ENCODE measurements at regions not wholly inside any gene's neighbourhood (a gene's known extent, or its start where the extent isn't known, plus 50 kb on each side); places are given as distances from the start of the nearest gene placed in this dataset.

DNA sequence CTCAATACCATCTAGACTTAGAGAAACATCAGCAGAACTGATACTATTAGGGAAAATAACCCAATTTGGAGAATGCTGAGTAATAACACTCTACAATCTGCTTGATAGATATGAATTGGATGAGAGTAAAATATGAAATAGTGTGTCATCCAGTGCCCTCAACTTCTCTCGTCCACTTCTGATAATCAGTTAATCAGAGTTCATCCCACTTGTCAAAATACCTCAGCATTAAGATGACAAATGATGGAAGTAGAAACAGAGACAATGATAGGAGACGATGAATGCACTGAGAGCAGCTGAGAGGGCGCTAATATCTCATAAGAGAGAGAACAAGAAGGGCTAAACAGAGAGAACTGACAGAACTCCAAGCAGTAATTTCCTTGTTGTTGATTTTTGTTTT is 699.6 kb downstream of the EPHA7 start:
- DNase-seq (ENCODE audit: low spot score), result no peak

DNA sequence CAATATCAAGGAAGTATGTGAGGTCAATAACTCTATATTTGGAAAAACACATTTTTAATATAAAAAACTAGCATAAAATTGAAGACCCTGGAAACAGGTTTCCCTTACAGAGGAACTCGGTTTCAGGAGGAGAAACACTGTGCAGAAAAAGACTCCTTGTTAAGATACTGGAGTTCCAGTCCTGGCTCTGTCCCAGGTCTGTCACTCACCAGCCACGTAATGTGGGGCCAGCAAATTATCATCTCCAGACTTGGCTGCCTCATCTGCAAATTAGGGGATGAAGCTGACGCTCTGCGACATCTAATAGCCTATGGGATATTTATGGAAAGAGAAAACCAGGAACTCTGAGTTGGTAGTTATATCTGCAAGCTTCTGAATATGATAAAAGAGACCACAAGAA is 702.7 kb downstream of the EPHA7 start:
- no peak for DNase-seq (ENCODE audit: low spot score)

DNA sequence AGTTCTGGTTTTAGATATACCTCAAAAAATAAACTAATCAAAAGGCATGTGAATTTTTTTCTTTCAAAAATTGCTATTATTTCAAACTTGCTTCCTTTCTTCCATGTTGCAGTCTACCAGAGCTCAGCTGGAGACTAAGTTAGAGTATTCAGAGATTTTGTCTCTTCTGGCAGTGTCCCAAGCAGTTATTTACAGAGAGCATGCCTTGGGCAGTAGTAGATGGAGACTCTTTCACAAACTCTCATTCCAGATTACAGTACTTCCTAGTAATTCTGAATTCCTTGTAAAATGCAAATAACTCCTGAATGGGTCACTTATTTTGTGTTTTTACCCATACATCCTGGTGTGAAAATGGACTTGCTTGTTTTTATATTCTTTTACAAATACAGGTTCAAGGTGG is 703.4 kb downstream of the EPHA7 start:
- DNase-seq (ENCODE audit: low spot score), result no peak

DNA sequence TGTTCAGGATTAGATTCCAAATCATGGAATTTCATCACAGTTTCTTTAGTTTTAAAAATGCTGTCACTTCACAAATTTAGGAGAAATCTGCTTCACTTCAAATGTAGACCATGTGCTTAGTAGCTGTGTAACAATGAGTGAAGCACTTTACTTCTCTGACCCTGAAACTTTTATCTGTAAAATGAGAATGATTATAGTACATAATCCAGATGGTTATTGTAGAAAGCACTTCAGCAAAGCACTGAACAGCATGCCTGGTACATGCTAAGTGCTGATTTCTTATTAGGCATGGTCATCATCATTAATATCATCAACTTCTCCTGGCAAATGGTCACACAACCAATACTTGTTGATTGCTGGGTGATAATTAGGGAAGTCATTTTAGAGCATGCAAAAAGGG is 705.0 kb downstream of the EPHA7 start:
- DNase-seq (ENCODE audit: low spot score), result no peak

DNA sequence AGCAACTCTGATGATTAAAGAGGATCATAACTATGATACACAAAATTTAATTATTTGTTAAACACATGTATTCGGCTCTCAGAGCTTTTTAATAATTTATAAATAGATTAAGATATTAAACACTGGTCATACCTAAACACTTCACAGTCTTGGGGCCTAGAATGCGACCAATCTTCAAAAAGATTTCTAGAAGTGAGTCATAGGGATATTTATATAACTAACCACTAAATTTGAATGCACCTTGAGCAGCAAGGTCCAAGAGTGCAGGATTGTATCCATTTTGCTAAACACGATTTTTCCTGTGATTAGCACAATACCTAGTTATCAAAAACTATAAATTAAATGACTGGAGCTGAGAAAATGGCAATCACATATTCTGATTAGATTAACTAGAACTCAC is 709.3 kb downstream of the EPHA7 start:
- peak; percentile 48 for DNase-seq (ENCODE audit: low spot score)

DNA sequence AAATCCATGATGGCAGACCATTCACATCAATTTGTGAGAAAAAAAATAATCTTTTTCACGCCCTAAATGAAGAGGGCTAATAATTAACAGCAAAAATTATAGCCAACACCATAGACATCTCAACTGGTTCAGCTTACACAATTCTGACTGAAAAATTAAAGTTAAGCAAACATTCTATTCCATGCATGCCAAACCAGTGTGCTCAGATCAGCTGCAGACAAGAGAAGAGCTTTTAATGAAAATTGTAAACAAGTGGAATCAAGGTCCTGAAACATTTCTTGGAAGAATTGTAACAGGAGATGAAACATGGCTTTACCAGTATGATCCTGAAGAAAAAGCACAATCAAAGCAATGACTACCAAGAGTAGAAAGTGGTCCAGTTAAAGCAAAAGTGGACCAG is 710.4 kb downstream of the EPHA7 start:
- DNase-seq (ENCODE audit: low spot score), result no peak

DNA sequence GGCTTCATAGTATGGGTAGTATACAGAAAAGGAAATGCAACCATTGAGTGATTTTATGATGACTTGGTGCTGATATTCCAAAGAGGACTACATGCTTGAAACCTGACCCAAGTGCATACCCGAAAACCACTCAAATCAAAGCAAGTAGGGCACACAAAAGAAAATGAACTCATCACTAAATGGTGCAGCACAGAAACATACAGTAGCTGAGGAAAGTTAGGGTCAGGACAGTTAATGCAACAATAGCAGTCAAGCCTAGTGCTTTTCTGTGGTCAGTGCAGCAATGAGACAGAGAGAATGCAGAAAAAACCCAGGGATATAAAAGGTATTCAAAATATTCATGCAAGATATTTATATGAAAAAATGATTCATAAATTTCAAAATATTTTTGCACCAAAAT is 711.1 kb downstream of the EPHA7 start:
- no peak for DNase-seq (ENCODE audit: low spot score)

DNA sequence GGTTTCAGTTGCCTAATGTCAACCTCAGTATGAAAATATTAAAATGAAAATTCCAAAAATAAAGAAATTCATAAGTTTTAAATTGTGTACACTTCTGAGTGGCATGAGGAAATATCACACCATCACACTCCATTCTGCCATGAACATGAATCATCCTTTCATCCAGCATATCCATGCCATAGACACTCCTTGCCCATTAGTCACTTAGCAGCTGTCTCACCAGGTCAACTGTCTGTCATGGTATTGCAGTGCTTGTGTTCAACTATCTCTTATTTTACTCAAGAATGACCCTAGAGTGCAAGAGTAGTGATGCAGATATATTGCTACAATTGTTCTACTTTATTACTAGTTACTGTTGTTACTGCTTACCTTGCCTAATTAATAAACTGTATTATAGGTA is 712.4 kb downstream of the EPHA7 start:
- DNase-seq (ENCODE audit: low spot score), result no peak

DNA sequence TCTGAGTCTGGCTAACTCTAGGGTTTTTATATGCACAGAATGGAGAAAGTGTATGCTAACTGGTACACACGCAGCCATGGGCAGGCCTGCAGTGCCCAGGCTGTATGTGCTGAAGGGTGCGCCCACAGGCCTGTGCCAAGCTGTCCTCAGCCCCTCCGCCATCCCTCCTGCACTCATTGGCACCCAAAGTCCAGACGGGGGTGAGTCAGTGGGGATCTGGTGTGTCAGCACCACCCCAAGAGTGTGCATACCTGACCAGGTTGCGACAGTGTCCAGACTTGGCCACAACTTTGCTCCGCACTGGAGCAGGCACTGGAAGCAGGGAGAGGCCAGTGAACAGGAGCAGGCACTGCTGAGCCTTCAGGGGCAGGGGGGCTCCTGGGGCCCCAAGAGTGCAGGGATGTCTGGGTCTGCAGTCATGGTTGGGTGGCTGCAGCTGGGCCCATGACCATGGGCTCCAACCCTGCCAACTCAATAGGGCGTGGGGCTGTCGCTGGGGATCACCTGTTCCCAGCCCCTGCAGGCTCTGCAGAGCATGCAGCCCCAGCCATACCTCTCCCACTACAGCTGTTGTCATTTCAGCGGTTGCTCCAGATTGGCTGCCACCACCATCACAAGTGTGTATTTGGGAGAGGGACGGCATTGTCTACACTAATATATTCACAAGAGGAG is 717.8 kb downstream of the EPHA7 start:
- peak; percentile 27 for DNase-seq (ENCODE audit: low spot score)

DNA sequence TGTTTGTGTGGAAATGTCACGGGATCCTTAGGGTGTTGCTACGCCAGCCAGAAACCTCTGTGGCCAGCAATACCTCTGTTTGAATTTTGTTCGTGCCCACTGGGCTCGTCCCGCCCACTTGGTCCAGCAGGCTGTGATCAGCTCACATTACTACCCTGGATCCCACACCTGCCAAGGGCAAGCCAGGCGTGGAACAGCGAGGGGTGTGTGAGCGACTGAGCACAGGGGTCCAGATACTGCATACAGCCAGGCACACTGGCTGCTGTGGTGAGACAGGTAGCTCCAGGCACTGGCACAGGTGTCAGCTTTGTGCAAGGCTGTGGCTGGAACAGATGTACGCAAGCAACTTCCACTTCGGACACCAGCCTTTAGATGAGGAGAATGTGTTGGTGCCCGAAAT is 718.9 kb downstream of the EPHA7 start:
- no peak for DNase-seq (ENCODE audit: low spot score)

DNA sequence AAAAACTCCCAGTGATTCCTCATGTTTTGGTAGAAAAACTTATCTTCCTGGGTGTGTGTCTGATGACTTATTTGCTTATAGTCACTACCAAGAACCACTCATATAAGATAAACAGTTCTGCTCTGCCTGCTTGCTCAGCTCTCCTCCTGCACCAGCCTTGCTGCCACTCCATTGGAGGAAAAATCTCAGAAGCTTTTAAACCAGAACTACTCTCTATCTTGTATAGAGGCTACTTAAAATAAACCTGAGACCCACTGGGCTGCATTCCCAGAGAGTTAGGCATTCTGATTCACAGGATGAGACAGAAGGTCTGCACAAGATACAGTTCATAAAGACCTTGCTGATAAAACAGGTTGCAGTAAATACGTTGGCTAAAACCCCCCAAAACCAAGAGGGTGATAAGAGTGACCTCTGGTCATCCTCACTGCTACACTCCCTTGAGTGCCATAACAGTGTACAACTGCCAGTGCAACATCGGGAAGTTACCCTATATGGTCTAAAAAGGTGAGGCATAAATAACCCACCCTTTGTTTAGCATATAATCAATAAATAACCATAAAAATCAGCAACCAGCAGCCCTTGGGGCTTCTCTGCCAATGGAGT is 728.3 kb downstream of the EPHA7 start:
- DNase-seq (ENCODE audit: low spot score), result no peak

DNA sequence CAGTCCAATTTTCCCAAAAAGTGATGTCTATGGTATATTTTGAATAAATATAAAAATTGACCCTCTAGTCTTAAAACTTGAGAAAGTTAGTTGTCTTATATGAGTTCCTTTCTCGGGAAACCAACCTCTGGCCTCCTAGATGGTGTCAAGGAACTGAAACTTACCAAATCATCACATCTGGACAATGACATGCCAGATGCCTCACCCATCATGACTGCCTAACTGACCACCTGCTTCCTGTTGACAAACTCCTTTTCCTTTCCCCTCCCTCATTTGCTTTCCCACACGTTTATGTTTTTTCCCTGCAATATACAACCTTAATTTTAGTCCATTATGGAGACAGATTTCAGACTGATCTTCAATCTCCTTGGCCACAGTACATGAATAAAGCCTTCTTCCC is 731.0 kb downstream of the EPHA7 start:
- DNase-seq (ENCODE audit: low spot score), result peak; percentile 87

DNA sequence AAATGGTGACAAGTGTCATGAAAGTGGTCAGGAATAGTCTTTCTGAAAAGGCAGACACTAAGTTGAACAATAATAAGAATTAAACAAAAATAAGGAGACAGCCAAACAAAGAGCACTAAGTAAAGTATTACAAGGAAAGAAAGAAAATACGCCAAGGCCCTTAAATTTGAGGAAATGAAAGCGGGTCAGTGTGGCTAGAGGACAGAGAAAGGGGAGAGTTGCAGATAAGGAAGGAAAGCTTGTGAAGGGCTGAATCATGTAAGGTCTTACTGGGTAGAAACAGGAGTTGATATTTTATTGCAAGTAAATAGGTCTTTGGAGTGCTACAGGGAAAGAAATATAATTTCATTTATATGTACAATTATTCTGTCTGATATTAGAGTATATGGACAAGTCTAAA is 732.1 kb downstream of the EPHA7 start:
- peak; percentile 74 for DNase-seq (ENCODE audit: low spot score)

DNA sequence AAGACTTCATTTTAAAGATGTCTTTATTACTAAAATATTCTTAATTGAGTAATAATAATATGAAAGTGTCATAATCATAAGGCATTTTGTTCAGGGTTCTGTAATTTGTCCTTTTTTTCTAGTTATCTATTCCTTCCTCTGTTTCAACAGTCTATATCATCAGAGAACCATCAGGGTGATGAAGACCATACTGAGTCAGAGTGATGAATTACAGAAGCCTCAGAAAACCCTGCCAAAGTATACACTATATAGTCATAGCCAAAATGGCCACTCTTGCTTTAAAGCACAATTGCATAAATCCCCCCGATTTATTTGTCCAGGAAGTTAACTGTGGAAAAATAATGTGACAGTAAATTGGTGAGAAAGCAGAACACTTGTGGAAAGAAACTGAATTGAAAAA is 735.0 kb downstream of the EPHA7 start:
- DNase-seq (ENCODE audit: low spot score), result no peak

DNA sequence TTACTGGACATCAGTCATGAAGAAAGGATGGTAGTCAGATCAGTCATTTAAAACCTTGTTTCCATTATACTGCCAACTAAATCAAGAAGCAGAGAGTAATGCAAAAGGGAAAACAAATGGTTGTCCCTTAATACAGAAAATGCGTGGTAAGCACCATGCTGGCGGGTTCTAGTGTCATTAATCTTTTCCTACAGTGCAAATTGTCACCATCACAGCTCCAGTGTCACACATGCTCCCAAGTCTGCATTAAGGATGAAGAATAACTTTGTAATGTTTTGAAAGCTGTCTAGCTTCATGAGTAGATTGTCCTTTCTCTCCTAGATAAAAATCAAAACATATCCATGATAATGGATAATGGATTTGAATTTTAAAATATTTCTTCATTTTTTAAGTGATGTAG is 735.6 kb downstream of the EPHA7 start:
- DNase-seq (ENCODE audit: low spot score), result no peak

DNA sequence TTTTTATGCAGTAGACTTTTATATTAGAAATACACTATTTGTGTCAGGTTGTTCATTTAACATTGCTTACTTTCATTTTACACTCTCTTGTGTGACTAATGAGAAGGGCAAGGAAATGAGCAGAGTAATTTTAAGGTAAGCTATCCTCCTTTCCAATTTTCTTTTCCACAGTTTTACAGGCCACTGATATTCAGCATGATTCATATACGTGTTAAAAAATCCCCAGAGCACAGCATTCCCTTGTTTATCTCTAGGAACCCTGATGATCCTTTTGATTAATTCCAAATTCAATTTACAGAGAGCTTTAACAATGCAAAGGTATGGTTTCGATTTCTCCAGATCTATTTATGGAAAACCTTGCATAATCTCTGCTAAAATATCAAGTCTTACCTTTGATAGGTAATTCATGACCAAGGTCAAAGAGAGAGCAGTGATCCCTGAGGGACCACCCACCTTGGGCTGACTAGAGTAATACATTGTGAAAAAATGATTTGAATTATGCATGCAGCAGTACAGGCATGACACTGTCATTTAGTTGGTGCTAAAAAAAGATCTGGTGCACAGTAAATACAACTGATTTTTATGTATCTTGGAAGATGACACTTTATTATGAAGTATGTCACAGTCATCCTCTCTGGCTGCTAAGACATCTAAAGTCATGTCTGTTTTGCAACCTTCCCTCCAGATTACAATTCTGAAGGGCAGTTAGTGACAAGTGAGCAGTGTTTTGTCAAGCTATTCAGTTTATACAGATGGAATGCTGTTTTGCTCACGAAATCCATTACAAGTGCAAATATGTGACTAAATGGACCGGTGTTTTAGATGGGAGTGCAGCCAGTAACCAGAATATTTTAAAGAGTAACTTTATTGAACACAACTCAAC is 736.6 kb downstream of the EPHA7 start:
- no peak for DNase-seq (ENCODE audit: low spot score)

DNA sequence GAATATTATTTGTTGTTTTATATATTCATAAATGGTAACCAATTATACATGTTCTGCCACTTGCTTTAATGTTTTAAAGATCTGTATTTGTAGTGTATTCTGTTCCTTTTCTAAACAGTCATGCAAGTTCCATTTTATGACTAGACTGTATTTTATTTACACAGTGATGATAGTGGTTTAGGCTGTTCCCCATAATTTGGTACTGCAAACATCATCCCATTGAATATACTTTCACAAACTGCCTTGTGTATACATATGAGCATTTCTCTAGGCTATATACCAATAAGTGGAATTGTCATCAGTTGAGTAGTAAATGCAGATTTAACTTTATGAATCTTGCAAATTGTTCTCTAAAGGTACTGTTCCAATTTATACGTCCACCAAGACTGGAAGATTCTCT is 738.0 kb downstream of the EPHA7 start:
- no peak for DNase-seq (ENCODE audit: low spot score)

DNA sequence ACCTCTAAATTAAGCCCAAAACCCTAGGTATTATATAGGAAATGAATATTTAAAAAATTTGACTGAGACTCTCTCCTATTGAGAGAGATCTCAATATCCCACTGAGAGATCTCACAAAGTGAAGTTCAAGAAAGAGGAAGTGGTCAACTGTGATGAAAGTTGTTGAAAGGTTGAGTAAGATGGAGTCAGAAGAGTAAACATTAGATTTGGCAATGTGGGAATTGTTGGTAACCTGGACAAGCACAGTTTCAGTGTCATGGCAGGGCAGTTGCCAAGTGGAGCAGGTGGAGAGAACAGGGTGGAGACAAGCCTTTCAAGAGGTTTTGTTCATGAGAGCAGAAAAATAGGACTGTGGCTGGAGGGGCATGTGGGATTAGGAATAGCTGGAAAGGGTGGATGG is 747.9 kb downstream of the EPHA7 start:
- DNase-seq (ENCODE audit: low spot score), result peak; percentile 19

DNA sequence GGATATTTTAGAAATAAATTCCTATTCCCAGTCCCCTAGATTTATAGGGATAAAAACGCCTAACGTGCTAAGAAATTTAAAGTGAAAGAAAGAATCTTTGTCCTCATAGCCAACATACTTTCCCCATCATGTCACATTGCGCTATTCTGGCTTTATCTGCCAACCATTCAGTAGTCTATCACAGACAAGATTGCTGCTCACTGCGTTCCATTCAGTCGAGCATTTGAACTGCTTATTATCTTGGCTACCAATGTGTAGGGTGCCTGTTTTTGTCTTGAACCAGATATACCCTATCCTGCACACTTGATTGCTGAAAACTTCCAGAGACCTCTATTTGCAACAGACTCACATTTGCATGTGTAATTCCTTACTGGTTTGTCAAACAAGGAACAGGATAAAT is 751.5 kb downstream of the EPHA7 start:
- no peak for DNase-seq (ENCODE audit: low spot score)

DNA sequence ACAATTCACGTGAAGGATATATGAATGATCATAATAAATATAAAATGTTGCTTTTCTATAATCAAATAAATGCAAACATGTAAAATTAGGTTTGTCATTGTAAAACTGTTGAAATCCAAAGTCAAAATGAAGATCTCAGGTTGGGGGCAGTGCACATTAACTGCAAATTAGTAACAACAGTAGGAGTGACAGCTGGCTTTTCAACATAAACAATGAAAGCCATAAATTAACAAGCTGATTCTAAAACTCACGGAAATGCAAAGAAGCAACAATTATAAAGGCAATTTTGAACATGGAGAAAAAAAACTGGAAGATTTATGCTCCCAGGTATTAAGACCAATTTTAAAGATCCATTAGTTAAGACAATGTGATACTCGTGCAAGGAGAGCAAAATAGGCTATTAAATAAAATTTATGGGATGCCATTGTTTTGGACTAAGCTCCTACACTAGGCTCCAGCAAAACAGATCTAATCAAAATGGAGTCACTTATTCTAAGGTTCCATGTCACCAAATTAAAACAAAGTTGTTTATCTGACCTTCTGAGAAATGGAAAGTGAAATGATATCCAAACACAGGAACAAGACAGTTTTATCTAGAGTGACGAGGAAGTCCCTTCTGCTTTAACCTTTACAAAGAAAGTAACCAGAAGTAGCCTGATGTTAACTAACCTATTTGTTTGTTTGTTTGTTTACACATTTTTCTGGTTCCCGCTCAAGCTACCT is 770.8 kb downstream of the EPHA7 start:
- DNase-seq (ENCODE audit: low spot score), result no peak

DNA sequence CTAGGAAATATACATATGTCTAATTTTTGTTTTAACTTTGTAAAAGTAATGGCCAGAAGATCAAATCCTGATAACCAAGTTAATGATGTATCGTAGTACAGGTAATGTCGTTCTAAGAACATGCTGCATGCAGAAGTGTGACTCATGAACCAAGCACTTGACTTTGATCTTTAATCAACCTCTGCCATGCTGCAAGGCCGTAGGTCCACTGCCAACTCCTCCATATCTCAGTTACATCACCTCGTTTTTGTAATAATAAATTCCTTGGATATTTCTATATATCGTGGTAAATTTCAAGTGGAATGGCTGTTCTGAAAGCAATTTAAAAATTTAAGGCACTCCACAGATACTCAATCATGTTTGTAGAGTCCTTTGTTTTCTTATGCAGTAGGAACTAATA is 771.7 kb downstream of the EPHA7 start:
- DNase-seq (ENCODE audit: low spot score), result no peak

DNA sequence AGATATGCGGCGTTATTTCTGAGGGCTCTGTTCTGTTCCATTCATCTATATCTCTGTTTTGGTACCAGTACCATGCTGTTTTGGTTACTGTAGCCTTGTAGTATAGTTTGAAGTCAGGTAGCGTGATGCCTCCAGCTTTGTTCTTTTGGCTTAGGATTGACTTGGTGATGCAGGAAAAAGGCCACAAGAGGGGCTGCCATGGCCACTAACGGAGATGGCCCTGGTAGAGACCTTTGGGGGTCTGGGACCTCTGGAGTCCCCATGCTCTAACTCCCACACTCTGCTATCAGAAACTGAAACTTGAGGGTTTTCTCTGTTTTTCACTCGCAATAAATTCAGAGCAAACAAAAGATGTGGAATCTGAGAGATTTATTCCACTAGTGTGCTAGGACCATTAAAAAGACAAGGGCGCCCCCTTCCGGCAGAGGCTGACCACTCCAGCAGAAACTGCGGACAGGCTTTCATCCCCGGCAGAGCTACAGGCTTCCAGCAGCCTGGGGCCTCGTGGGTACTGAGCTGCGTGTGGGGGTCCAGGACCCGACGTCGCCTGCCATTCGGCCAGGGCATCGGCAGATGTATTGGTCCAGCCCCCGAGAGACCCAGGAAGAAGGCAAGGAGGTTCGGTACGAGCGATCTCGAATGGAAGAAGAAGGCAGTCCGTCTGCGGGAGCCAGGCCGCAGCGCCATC is 775.1 kb downstream of the EPHA7 start:
- peak; percentile 73 for DNase-seq (ENCODE audit: low spot score)

Data from NAMALWA (cell line).